Mesenchymal stem cell (in vitro differentiated cells and primary cell): ENCODE measurements at regions not wholly inside any gene's neighbourhood (a gene's known extent, or its start where the extent isn't known, plus 50 kb on each side); places are given as distances from the start of the nearest gene placed in this dataset.

Source experiments
- DNase-seq: peaks from one replicate; pipeline ENCODE4 v3.0.0-alpha.2; 2013
- H2AFZ ChIP-seq: one replicate; pipeline ENCODE4 v1.6.1; 2013; ENCODE audit warnings: low read depth, mild to moderate bottlenecking, control low read depth, inconsistent platforms, low read length, moderate library complexity
- H2AK5ac ChIP-seq: 2 replicates; pipeline ENCODE4 v1.6.1; 2013; ENCODE audit warnings: low read length, moderate library complexity, mild to moderate bottlenecking, inconsistent platforms; ENCODE audit not compliant: severe bottlenecking
- H2BK120ac ChIP-seq: one replicate; pipeline ENCODE4 v1.6.1; 2013; ENCODE audit warnings: low read depth, mild to moderate bottlenecking, inconsistent platforms, low read length, moderate library complexity
- H2BK12ac ChIP-seq, 2 experiments: one replicate each; pipeline ENCODE4 v1.6.1; 2013; ENCODE audit warnings: inconsistent platforms in 2 of 2, low read length in 2 of 2, mild to moderate bottlenecking in 2 of 2, moderate library complexity in 2 of 2, control low read depth in 1 of 2
- H2BK15ac ChIP-seq: one replicate; pipeline ENCODE4 v1.6.1; 2013; ENCODE audit warnings: mild to moderate bottlenecking, low read depth, inconsistent platforms; ENCODE audit not compliant: poor library complexity, severe bottlenecking
- H2BK5ac ChIP-seq: 2 replicates; pipeline ENCODE4 v1.6.1; 2013; ENCODE audit warnings: low read depth, mild to moderate bottlenecking, low read length, control low read depth, inconsistent platforms; ENCODE audit not compliant: poor library complexity, severe bottlenecking
- H3K14ac ChIP-seq, 2 experiments: one replicate each; pipeline ENCODE4 v1.6.1; 2013; ENCODE audit warnings: inconsistent platforms in 2 of 2, low read length in 2 of 2, control low read depth in 1 of 2, mild to moderate bottlenecking in 1 of 2, moderate library complexity in 1 of 2
- H3K18ac ChIP-seq, 2 experiments: one replicate each; pipeline ENCODE4 v1.6.1; 2013; ENCODE audit warnings: inconsistent platforms in 2 of 2, low read length in 2 of 2, control low read depth in 1 of 2, low read depth in 1 of 2, mild to moderate bottlenecking in 1 of 2
- H3K23ac ChIP-seq, 2 experiments: one replicate each; pipeline ENCODE4 v1.6.1; 2013; ENCODE audit warnings: inconsistent platforms in 2 of 2, low read length in 2 of 2, mild to moderate bottlenecking in 2 of 2, moderate library complexity in 2 of 2, control low read depth in 1 of 2
- H3K27ac ChIP-seq: 2 replicates; pipeline ENCODE4 v1.5.1; 2013; ENCODE audit warnings: mild to moderate bottlenecking, moderate library complexity, low read length, control low read depth, inconsistent platforms; ENCODE audit not compliant: poor library complexity, severe bottlenecking
- H3K27me3 ChIP-seq, 2 experiments: 2 replicates each; pipeline versions ENCODE4 v1.6.1 to v1.7.0; 2013; ENCODE audit warnings: low read length in 2 of 2, mild to moderate bottlenecking in 2 of 2, moderate library complexity in 2 of 2, control low read depth in 1 of 2, inconsistent platforms in 1 of 2; ENCODE audit not compliant: control insufficient read depth in 1 of 2, insufficient read depth in 1 of 2
- H3K36me3 ChIP-seq, 2 experiments: 2 replicates each; pipeline versions ENCODE4 v1.6.1 to v1.7.0; 2013; ENCODE audit warnings: low read length in 2 of 2, control low read depth in 1 of 2, inconsistent platforms in 1 of 2, low read depth in 1 of 2, mild to moderate bottlenecking in 1 of 2; ENCODE audit not compliant: insufficient read depth in 2 of 2, control insufficient read depth in 1 of 2
- H3K4ac ChIP-seq, 2 experiments: one replicate each; pipeline ENCODE4 v1.6.1; 2013; ENCODE audit warnings: inconsistent platforms in 2 of 2, low read length in 2 of 2, mild to moderate bottlenecking in 2 of 2, moderate library complexity in 2 of 2, control low read depth in 1 of 2, low read depth in 1 of 2
- H3K4me1 ChIP-seq: 2 replicates; pipeline ENCODE4 v1.6.1; 2013; ENCODE audit warnings: low read depth, low read length, control low read depth; ENCODE audit not compliant: control insufficient read depth, insufficient read depth
- H3K4me2 ChIP-seq: 2 replicates; pipeline ENCODE4 v1.6.1; 2013; ENCODE audit warnings: low read length, mild to moderate bottlenecking, inconsistent platforms; ENCODE audit not compliant: poor library complexity, severe bottlenecking
- H3K4me3 ChIP-seq, 2 experiments: 2 replicates each; pipeline versions ENCODE4 v1.5.1 to v1.7.0; 2013; ENCODE audit warnings: low read length in 2 of 2, mild to moderate bottlenecking in 2 of 2, control low read depth in 1 of 2, low read depth in 1 of 2; ENCODE audit not compliant: insufficient read depth in 1 of 2
- H3K79me1 ChIP-seq: replicated peaks from 2 replicates; pipeline ENCODE4 v1.6.1; 2013; ENCODE audit warnings: mild to moderate bottlenecking, control low read depth, low read length, inconsistent platforms; ENCODE audit not compliant: poor library complexity, severe bottlenecking
- H3K9ac ChIP-seq: 2 replicates; pipeline ENCODE4 v1.7.0; 2013; ENCODE audit warnings: mild to moderate bottlenecking, low read length, moderate library complexity
- H3K9me3 ChIP-seq: 2 replicates; pipeline ENCODE4 v1.7.0; 2013; ENCODE audit warnings: mild to moderate bottlenecking, low read length; ENCODE audit not compliant: control insufficient read depth
- H4K8ac ChIP-seq: one replicate; pipeline ENCODE4 v1.6.1; 2013; ENCODE audit warnings: inconsistent platforms, mild to moderate bottlenecking, low read length, moderate library complexity
- H4K91ac ChIP-seq: one replicate; pipeline ENCODE4 v1.6.1; 2013; ENCODE audit warnings: mild to moderate bottlenecking, low read length, inconsistent platforms
- WGBS: methylation state at CpG from one replicate; pipeline ENCODE4 v1.1.7; 2013; ENCODE audit warnings: mixed read lengths; 5-methylcytosine and 5-hydroxymethylcytosine counted together

DNA sequence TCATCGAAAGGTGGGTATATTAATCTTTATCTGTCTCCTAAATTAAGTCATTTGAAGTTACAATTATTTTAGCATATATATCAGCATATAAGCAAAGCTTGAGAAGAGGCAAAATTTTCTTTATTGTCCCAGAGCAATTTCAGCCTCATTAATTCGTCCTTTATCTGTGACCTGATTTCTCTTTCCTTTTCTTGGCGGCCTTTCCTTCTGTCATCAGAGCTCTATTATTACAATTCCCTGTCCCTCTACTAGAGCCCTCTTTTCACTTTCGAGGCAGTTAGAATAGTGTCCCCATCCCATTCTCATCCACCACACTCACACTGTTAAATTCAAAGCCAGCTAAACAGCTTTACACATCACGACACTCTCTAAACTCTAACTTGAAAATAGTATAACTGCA lies 1293.2 kb upstream of the FAM98A start:
- Histone ChIP-seq H4K91ac (no peak overlapping the region), H3K4me1 (peaks cover 2% of the 10 kb centered on the region), H4K8ac (no peak overlapping the region), H3K9me3 (no peaks in the 10 kb centered on the region), H3K79me1 (no peaks in the 10 kb centered on the region), H3K27me3 (no peaks in the 10 kb centered on the region), H2AK5ac (no peak overlapping the region), H2BK12ac (no peak overlapping the region), H3K14ac (no peak overlapping the region), H2BK120ac (no peak overlapping the region), H3K27ac (no peak overlapping the region), H3K4me2 (no peak overlapping the region), H2AFZ (no peak overlapping the region), H3K23ac (no peak overlapping the region), H2BK15ac (no peak overlapping the region), H3K4ac (no peak overlapping the region), H2BK5ac (no peak overlapping the region), H3K4me3 (no peak overlapping the region), H3K18ac (no peak overlapping the region), H3K36me3 (no peaks in the 10 kb centered on the region), H3K9ac (no peak overlapping the region)
- 78% methylated on average over 3 of the region's 5 CpGs for WGBS
- DNase-seq, result no peak

DNA sequence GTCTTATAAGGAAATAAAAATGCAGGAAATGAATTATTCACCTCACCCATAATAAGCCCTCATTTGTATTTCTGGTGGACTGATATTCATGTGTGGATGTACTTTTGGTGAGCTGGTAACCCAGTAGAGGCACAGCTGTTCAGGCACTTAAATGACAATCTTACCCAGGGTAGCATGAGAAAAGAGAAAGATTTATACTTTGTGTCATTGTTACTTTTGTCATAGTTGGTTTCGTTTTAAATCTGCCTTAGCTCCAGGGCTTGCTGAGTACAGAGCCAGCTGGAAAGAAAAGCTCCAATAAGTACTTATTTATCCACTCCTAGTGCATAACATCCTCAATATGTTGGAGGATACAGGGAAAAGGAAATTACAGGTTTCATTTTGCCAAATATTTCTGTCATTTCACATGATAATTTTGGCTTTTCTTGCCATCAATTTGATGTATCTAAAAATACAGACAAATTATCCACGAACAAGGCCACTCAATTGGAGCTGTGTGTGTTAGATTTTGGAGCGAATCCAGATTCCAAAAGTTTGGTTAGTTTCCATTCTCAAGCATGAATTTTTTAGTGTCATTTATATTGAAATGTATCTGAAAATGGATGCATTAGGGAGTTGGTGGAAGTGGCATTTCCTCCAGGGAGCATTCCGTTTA lies 1276.1 kb upstream of the FAM98A start:
- Histone ChIP-seq H3K14ac (no peak overlapping the region), H2AK5ac (no peak overlapping the region), H2AFZ (no peak overlapping the region), H3K23ac (no peak overlapping the region), H3K4me1 (no peaks in the 10 kb centered on the region), H3K79me1 (no peaks in the 10 kb centered on the region), H4K91ac (no peak overlapping the region), H2BK12ac (no peak overlapping the region), H2BK120ac (no peak overlapping the region), H3K4me3 (no peak overlapping the region), H3K4me2 (no peak overlapping the region), H3K4ac (no peak overlapping the region), H3K27ac (no peak overlapping the region), H3K36me3 (no peaks in the 10 kb centered on the region), H3K18ac (no peak overlapping the region), H2BK5ac (no peak overlapping the region), H4K8ac (no peak overlapping the region), H2BK15ac (no peak overlapping the region), H3K9ac (no peak overlapping the region), H3K9me3 (no peaks in the 10 kb centered on the region), H3K27me3 (no peaks in the 10 kb centered on the region)
- DNase-seq, result no peak
- 73% methylated on average over 2 of the region's 4 CpGs for WGBS

DNA sequence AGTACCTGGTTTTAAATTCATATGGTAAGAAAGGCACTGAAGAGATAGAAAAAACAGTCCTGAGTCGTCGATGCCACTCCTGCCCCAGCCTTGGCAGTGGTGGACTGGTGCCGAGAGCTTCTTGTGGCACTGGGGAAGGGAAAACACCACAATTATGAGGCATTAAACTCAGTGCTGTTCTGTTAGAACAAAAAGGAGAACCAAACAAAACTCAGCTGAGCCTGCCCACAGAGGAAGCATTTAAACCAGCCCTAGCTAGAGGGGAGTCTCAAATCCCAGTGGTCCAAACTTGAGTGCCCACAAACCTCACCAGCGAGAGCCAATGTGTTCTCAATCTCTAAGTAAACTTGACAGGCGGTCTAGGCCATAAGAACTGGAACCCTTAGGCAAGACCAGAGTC lies 1254.5 kb upstream of the FAM98A start:
- H4K8ac ChIP-seq, result no peak overlapping the region
- H2AFZ ChIP-seq, result no peak overlapping the region
- no peak overlapping the region for H3K23ac ChIP-seq
- H2BK15ac ChIP-seq, result no peak overlapping the region
- no peak overlapping the region for H3K14ac ChIP-seq
- no peak for DNase-seq
- WGBS, result 79% methylated on average over 5 of the region's 5 CpGs
- peaks cover 50% of the 10 kb centered on the region for H3K9me3 ChIP-seq
- H2BK120ac ChIP-seq, result no peak overlapping the region
- no peak overlapping the region for H3K4me3 ChIP-seq
- no peaks in the 10 kb centered on the region for H3K36me3 ChIP-seq
- H2AK5ac ChIP-seq, result no peak overlapping the region
- no peak overlapping the region for H3K9ac ChIP-seq
- no peaks in the 10 kb centered on the region for H3K4me1 ChIP-seq
- H2BK12ac ChIP-seq, result no peak overlapping the region
- H3K27ac ChIP-seq, result no peak overlapping the region
- H3K4ac ChIP-seq, result no peak overlapping the region
- no peak overlapping the region for H2BK5ac ChIP-seq
- no peaks in the 10 kb centered on the region for H3K27me3 ChIP-seq
- no peak overlapping the region for H3K18ac ChIP-seq
- no peak overlapping the region for H4K91ac ChIP-seq
- H3K79me1 ChIP-seq, result no peaks in the 10 kb centered on the region
- H3K4me2 ChIP-seq, result no peak overlapping the region

- Histone ChIP-seq H3K23ac (no peak overlapping the region), H3K27ac (no peak overlapping the region), H3K14ac (no peak overlapping the region), H3K4me1 (no peaks in the 10 kb centered on the region), H3K4ac (no peak overlapping the region), H2AK5ac (no peak overlapping the region), H2BK15ac (no peak overlapping the region), H3K79me1 (no peaks in the 10 kb centered on the region), H3K18ac (no peak overlapping the region), H3K4me3 (no peak overlapping the region), H4K8ac (no peak overlapping the region), H2BK5ac (no peak overlapping the region), H2AFZ (no peak overlapping the region), H3K27me3 (no peaks in the 10 kb centered on the region), H4K91ac (no peak overlapping the region), H3K4me2 (no peak overlapping the region), H3K9ac (no peak overlapping the region), H2BK12ac (no peak overlapping the region), H2BK120ac (no peak overlapping the region), H3K36me3 (no peaks in the 10 kb centered on the region), H3K9me3 (peaks cover 40% of the 10 kb centered on the region)
- 83% methylated on average over 1 of the region's 2 CpGs for WGBS
- no peak for DNase-seq
These were observed 1252.7 kb upstream of the FAM98A start for GRCh38 chr2:34851804-34852203.
